Astrocyte (in vitro differentiated cells and primary cell): ENCODE measurements at regions not wholly inside any gene's neighbourhood (a gene's known extent, or its start where the extent isn't known, plus 50 kb on each side); places are given as distances from the start of the nearest gene placed in this dataset.

Source experiments
- DNase-seq: peaks from one replicate; pipeline ENCODE4 v3.0.0-alpha.2; 2010; ENCODE audit warnings: low read depth
- FAIRE-seq: peaks from 2 replicates; lab custom pipeline; 2011; peaks lifted over from hg19 to GRCh38; lab: Jason Lieb, UNC
- H2AFZ ChIP-seq: 2 replicates; pipeline ENCODE4 v1.6.0; 2012; ENCODE audit warnings: low read depth, low read length, inconsistent platforms
- H3K27ac ChIP-seq: 2 replicates; pipeline ENCODE4 v1.5.1; 2011; ENCODE audit warnings: low read depth, low read length, inconsistent platforms
- H3K27me3 ChIP-seq: 2 replicates; pipeline ENCODE4 v1.6.0; 2011; ENCODE audit warnings: low read length, inconsistent platforms; ENCODE audit not compliant: insufficient read depth
- H3K36me3 ChIP-seq: 2 replicates; pipeline ENCODE4 v1.5.1; 2011; ENCODE audit warnings: low read length, inconsistent platforms; ENCODE audit not compliant: insufficient read depth
- H3K4me1 ChIP-seq: 2 replicates; pipeline ENCODE4 v1.5.1; 2011; ENCODE audit warnings: low read length, inconsistent platforms; ENCODE audit not compliant: insufficient read depth
- H3K4me2 ChIP-seq: 2 replicates; pipeline ENCODE4 v1.6.0; 2012; ENCODE audit warnings: low read length, inconsistent platforms
- H3K4me3 ChIP-seq: 2 replicates; pipeline ENCODE4 v1.5.1; 2011; ENCODE audit warnings: low read depth, mild to moderate bottlenecking, low read length, inconsistent platforms; ENCODE audit not compliant: insufficient read depth
- H3K79me2 ChIP-seq: 2 replicates; pipeline ENCODE4 v1.6.0; 2012; ENCODE audit warnings: mild to moderate bottlenecking, low read length, inconsistent platforms; ENCODE audit not compliant: insufficient read depth
- H3K9ac ChIP-seq: 2 replicates; pipeline ENCODE4 v1.6.0; 2012; ENCODE audit warnings: mild to moderate bottlenecking, low read length, inconsistent platforms
- H3K9me3 ChIP-seq: 2 replicates; pipeline ENCODE4 v1.5.1; 2012; ENCODE audit warnings: low read depth, mild to moderate bottlenecking, low read length, inconsistent platforms; ENCODE audit not compliant: insufficient read depth
- H4K20me1 ChIP-seq: 2 replicates; pipeline ENCODE4 v1.6.0; 2012; ENCODE audit warnings: low read length, inconsistent platforms; ENCODE audit not compliant: insufficient read depth
- H3K27ac Mint-ChIP-seq: one replicate; pipeline ENCODE4 v1.8.0; 2021; ENCODE audit warnings: mild to moderate bottlenecking, mixed read lengths; ENCODE audit not compliant: unreplicated experiment
- H3K27me3 Mint-ChIP-seq: one replicate; pipeline ENCODE4 v1.8.0; 2021; ENCODE audit warnings: low read depth, mixed read lengths; ENCODE audit not compliant: unreplicated experiment
- H3K36me3 Mint-ChIP-seq: one replicate; pipeline ENCODE4 v1.8.0; 2021; ENCODE audit warnings: low read depth, mixed read lengths; ENCODE audit not compliant: unreplicated experiment
- H3K4me1 Mint-ChIP-seq: one replicate; pipeline ENCODE4 v1.8.0; 2021; ENCODE audit warnings: low read depth, mixed read lengths; ENCODE audit not compliant: unreplicated experiment
- H3K4me3 Mint-ChIP-seq: one replicate; pipeline ENCODE4 v1.8.0; 2021; ENCODE audit warnings: mild to moderate bottlenecking, moderate library complexity, mixed read lengths; ENCODE audit not compliant: unreplicated experiment
- H3K9me3 Mint-ChIP-seq: one replicate; pipeline ENCODE4 v1.8.0; 2021; ENCODE audit warnings: mild to moderate bottlenecking, mixed read lengths; ENCODE audit not compliant: unreplicated experiment
- EZH2 ChIP-seq: IDR thresholded peaks from 2 replicates; pipeline ENCODE4 v1.6.1; 2012; ENCODE audit warnings: mild to moderate bottlenecking, low read length, inconsistent platforms; ENCODE audit not compliant: insufficient read depth
- TF ChIP-seq, protein P1 (sequence below): IDR thresholded peaks from 2 replicates; pipeline ENCODE4 v1.5.1; 2011; ENCODE audit warnings: low read depth, mild to moderate bottlenecking, inconsistent platforms, low read length, moderate library complexity; ENCODE audit not compliant: insufficient read depth

GRCh38 chr7:137146552-137147337 lies 196.8 kb downstream of the PTN start:
- Histone ChIP-seq H3K27me3 (no peaks in the 10 kb centered on the region), H3K36me3 (no peaks in the 10 kb centered on the region), H4K20me1 (no peaks in the 10 kb centered on the region), H3K9me3 (no peaks in the 10 kb centered on the region), H3K4me3 (no peak overlapping the region), H3K27ac (peak overlapping the region; percentile 92), H2AFZ (peak overlapping the region; percentile 19), H3K4me2 (peak overlapping the region; percentile 73), H3K4me1 (peaks cover 30% of the 10 kb centered on the region), H3K9ac (peak overlapping the region; percentile 76), H3K79me2 (no peaks in the 10 kb centered on the region)
- FAIRE-seq, result no peak
- no peaks in the 10 kb centered on the region for H3K36me3 Mint-ChIP-seq
- H3K27ac Mint-ChIP-seq, result peak overlapping the region; percentile 73
- peak; percentile 99 for DNase-seq
- no peaks in the 10 kb centered on the region for H3K27me3 Mint-ChIP-seq
- H3K9me3 Mint-ChIP-seq, result no peaks in the 10 kb centered on the region
- TF ChIP-seq, protein P1, sequence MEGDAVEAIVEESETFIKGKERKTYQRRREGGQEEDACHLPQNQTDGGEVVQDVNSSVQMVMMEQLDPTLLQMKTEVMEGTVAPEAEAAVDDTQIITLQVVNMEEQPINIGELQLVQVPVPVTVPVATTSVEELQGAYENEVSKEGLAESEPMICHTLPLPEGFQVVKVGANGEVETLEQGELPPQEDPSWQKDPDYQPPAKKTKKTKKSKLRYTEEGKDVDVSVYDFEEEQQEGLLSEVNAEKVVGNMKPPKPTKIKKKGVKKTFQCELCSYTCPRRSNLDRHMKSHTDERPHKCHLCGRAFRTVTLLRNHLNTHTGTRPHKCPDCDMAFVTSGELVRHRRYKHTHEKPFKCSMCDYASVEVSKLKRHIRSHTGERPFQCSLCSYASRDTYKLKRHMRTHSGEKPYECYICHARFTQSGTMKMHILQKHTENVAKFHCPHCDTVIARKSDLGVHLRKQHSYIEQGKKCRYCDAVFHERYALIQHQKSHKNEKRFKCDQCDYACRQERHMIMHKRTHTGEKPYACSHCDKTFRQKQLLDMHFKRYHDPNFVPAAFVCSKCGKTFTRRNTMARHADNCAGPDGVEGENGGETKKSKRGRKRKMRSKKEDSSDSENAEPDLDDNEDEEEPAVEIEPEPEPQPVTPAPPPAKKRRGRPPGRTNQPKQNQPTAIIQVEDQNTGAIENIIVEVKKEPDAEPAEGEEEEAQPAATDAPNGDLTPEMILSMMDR, result no peak
- no peak for TF ChIP-seq EZH2
- peaks cover 26% of the 10 kb centered on the region for H3K4me1 Mint-ChIP-seq
- H3K4me3 Mint-ChIP-seq, result peak overlapping the region; percentile 28

DNA sequence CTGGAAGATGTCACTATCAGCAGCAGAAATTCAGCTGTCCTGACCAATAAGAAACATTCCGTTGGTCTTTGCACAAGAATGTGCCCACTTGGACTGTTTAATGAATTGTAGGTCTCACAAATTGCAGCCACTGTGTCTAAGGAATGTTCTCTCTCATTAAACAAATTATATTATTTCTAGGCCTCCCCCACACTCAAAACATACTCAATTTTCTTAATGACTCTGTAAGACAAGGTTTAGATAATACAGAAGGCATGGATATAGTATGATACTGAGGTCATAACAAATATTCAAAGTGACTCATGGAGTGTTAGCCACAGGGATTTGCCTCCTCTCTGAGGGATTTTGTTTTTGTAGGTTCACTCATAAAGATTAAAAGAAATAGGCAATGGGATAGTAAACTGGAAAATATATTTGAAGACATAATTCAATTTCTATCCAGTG lies 197.5 kb downstream of the PTN start:
- H3K4me1 Mint-ChIP-seq, result peaks cover 22% of the 10 kb centered on the region

More for the DNA sequence above, 197.5 kb downstream of the PTN start:
- Histone ChIP-seq H3K4me1 (peaks cover 28% of the 10 kb centered on the region), H3K9ac (peak overlapping the region; percentile 76), H3K9me3 (no peaks in the 10 kb centered on the region), H4K20me1 (no peaks in the 10 kb centered on the region), H3K27ac (peak overlapping the region; percentile 92), H3K79me2 (no peaks in the 10 kb centered on the region), H3K36me3 (no peaks in the 10 kb centered on the region), H3K27me3 (no peaks in the 10 kb centered on the region), H3K4me2 (peak overlapping the region; percentile 73), H2AFZ (no peak overlapping the region), H3K4me3 (no peak overlapping the region)
- H3K4me3 Mint-ChIP-seq, result no peak overlapping the region
- H3K27me3 Mint-ChIP-seq, result no peaks in the 10 kb centered on the region
- H3K27ac Mint-ChIP-seq, result peak overlapping the region; percentile 79
- no peaks in the 10 kb centered on the region for H3K9me3 Mint-ChIP-seq
- TF ChIP-seq, protein P1, result no peak
- no peak for TF ChIP-seq EZH2
- peak; percentile 98 for DNase-seq
- H3K36me3 Mint-ChIP-seq, result no peaks in the 10 kb centered on the region
- FAIRE-seq, result peak; percentile 80
